GM12872 (cell line): ENCODE measurements at regions not wholly inside any gene's neighbourhood (a gene's known extent, or its start where the extent isn't known, plus 50 kb on each side); places are given as distances from the start of the nearest gene placed in this dataset.

Source experiments
- TF ChIP-seq, protein P1 (sequence below): IDR thresholded peaks from 3 replicates; pipeline ENCODE4 v1.5.1; 2011; ENCODE audit warnings: low read depth, mild to moderate bottlenecking, low read length, moderate library complexity; ENCODE audit not compliant: insufficient read depth

DNA sequence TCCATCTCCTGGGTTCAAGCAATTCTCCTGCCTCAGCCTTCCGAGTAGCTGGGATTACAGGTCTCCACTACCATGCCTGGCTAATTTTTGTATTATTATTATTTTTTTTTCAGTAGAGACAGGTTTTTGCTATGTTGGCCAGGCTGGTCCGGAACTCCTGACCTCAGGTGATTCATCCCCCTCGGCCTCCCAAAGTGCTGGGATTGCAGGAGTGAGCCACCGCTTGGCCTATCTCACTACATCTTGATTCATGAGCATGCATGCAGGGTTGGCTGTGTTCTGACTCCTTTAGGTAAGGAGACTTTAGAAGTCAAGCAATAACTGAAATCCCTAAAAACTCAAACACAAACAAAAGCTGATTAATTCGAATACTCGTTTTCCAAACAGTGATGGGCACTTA, 80.9 kb downstream of the GJA1 start:
- TF ChIP-seq, protein P1, sequence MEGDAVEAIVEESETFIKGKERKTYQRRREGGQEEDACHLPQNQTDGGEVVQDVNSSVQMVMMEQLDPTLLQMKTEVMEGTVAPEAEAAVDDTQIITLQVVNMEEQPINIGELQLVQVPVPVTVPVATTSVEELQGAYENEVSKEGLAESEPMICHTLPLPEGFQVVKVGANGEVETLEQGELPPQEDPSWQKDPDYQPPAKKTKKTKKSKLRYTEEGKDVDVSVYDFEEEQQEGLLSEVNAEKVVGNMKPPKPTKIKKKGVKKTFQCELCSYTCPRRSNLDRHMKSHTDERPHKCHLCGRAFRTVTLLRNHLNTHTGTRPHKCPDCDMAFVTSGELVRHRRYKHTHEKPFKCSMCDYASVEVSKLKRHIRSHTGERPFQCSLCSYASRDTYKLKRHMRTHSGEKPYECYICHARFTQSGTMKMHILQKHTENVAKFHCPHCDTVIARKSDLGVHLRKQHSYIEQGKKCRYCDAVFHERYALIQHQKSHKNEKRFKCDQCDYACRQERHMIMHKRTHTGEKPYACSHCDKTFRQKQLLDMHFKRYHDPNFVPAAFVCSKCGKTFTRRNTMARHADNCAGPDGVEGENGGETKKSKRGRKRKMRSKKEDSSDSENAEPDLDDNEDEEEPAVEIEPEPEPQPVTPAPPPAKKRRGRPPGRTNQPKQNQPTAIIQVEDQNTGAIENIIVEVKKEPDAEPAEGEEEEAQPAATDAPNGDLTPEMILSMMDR: no peak

DNA sequence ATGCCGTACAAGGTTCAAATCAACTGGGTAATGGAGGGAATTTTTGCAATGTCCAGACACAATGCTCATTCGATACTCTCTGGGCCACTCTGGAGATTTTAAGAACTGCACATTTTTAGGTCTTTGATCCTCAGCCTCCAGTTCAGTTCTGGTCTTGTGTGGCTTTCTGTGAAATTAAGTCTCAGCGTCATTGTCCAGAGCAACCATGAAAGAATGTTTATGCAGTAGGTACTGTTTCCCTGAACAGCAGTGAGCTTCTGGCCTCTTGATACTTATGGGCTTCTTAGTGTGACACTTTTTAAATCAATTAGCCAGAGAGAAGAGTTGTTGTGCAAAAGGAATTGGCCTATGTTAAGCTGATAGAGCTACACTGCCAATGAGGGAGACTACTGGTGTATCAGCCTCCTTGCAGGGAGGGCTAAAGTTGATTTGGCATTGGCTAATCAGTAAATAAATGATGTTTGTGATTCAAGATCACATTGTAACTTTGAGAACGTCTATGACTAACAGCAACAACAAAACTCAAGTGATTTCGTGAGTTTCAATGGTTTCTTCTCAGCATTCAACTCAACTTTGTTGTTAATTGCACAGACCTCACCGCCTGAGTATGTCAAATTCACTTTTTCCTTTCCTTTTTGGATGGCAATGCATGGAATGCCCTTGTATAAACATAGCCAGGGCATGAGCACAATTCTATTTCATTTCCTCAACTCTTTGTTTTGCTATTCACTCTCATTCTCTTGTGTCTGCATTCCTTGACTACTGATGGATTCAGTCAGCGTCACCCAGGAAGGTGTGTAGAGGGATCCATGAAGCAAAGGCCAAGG, 85.1 kb downstream of the GJA1 start:
- TF ChIP-seq, protein P1: no peak

DNA sequence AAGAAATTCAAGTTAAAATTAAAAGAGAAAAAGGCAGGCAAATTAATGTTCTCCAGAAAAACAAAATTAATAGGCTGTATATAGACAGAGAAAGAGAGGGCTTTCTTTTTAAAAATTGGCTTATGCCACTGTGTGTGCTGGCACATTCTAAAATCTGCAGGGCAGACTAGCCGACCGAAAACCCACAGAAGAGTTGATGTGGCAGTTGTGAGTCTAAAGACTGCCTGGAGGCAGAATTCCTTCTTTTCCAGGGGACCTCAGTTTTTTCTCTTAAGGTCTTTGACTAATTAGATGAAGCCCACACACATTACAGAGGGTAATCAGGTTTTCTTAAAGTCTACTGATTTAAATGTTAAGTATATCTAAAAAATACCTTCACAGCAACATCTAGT, 85.7 kb downstream of the GJA1 start:
- TF ChIP-seq, protein P1: no peak

DNA sequence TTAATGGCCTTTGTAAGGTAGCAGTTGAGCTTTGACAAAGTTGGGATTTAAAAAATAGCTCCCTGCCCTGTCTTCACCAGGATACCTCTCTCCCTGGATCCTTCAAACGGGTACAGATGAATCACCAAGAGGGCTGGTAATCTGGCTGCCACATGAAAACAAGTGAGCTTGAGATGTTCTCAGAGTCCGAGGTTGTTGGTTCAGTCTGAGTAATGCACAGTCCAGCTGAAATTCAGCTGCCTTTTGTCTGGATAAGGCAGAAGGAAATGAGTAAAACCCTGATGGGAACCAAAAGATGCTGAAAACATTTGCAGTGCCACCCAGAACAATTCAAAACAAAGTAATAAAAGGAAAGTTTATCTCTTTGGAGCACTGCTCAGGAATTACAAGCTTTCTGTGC, 86.8 kb downstream of the GJA1 start:
- TF ChIP-seq, protein P1: no peak

DNA sequence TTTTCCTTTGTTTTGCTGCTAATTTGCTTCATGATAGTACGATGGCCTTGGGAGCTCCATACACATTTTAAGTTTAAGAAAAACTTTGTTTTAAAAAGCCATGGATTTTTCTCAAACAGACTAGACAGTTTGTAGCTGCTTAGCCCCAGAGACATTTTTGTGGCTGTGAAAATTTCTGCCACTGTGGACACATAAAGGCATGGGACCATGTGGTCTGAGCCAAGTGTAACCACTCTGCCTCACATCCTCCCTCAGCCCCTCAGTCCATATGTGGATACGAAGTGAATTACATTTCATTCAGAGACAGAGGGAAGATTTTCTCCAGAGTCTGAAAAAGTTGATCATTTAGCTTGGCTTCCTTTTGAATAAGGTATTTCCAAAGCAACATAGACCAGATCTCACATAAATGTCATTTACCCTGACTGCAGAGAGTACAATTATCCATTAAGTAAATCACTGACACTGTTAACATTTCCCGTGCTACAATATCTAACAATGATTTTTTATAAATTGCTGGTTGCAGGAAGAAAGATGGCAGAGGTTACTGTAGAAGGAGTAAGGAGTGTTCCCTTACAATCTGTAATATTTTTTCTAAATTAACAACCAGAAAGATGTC, 87.4 kb downstream of the GJA1 start:
- TF ChIP-seq, protein P1: no peak

DNA sequence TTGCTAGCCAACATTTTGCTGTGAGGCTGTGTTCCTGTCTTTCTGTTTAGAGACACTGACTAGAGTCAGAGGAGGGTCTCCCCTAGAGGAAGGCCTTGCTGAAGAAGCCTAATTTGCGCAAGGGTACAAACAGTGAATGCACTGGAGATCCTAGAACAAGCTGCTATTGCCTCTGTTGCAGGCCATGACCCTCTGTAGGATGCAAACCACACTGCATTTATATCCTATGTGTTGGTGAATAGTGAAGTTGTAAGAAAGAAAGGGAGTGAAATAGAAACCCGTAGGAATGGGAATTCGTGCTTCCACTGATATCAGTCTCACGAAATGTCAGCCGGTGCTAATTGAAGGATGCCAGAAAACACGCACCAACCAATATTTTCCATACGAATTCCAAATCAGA, 88.2 kb downstream of the GJA1 start:
- TF ChIP-seq, protein P1: no peak

DNA sequence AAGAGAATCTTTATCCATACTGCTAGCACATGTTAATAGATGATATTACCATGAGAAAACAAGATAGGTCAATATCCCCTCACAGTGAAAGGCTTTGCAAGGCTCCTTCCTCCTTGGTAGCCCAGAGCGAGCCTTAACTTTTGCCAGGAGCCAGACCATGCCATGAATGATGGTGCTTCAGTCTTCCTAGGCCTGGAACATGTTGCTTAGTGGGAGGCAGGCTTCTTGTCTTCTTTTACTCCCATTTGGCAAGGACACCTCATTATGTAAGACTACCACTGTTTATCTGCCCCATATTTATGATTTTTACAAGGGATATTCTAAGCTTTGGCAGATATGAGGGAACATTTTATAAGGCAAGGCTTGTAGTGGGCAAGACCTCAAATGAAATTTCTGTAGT, 90.8 kb downstream of the GJA1 start:
- TF ChIP-seq, protein P1: no peak
